ENCODE measurements at regions not wholly inside any gene's neighbourhood (a gene's known extent, or its start where the extent isn't known, plus 50 kb on each side); places are given as distances from the start of the nearest gene placed in this dataset.
"Not testable (repeated sequence)": the region's sequence is repeated elsewhere in the genome, so short reads cannot be mapped to it uniquely, and the experiment has no call there.

- TF ChIP-seq CTCF (conservative IDR thresholded peaks at IDR 0.05): no peak
These were observed 185.7 kb downstream of the STK31 start for GRCh38 chr7:23895666-23896096.

GRCh38 chr7:23898619-23899018 lies 188.6 kb downstream of the STK31 start:
- no peak overlapping the region for H3K27ac ChIP-seq
- TF ChIP-seq CTCF (conservative IDR thresholded peaks at IDR 0.05): no peak

More at GRCh38 chr7:23895666-23896096, 185.7 kb downstream of the STK31 start:
- no peak overlapping the region for H3K27ac ChIP-seq

GRCh38 chr7:23904901-23905300 lies 194.9 kb downstream of the STK31 start:
- H3K27ac ChIP-seq: not testable (repeated sequence)

GRCh38 chr7:23907012-23907411 lies 197.0 kb downstream of the STK31 start:
- H3K27ac ChIP-seq: no peak overlapping the region
- no peak for TF ChIP-seq CTCF (conservative IDR thresholded peaks at IDR 0.05)

GRCh38 chr7:23909426-23909825 lies 199.4 kb downstream of the STK31 start:
- H3K27ac ChIP-seq: no peak overlapping the region
- no peak for TF ChIP-seq CTCF (conservative IDR thresholded peaks at IDR 0.05)

- H3K27ac ChIP-seq: no peak overlapping the region
- no peak for TF ChIP-seq CTCF (conservative IDR thresholded peaks at IDR 0.05)
These were observed 202.0 kb downstream of the STK31 start for GRCh38 chr7:23912065-23912464.

GRCh38 chr7:23913016-23913415 lies 203.0 kb downstream of the STK31 start:
- H3K27ac ChIP-seq: no peak overlapping the region
- TF ChIP-seq CTCF (conservative IDR thresholded peaks at IDR 0.05): no peak

- TF ChIP-seq CTCF (conservative IDR thresholded peaks at IDR 0.05): no peak
- H3K27ac ChIP-seq: no peak overlapping the region
These were observed 205.2 kb downstream of the STK31 start for GRCh38 chr7:23915236-23915635.
